Mesenchymal stem cell (in vitro differentiated cells and primary cell): ENCODE measurements at regions not wholly inside any gene's neighbourhood (a gene's known extent, or its start where the extent isn't known, plus 50 kb on each side); places are given as distances from the start of the nearest gene placed in this dataset.
"Not testable (repeated sequence)": the region's sequence is repeated elsewhere in the genome, so short reads cannot be mapped to it uniquely, and the experiment has no call there.

Experiments
- DNase-seq: peaks from one replicate; pipeline ENCODE4 v3.0.0-alpha.2; 2013
- H2AFZ ChIP-seq: one replicate; pipeline ENCODE4 v1.6.1; 2013; ENCODE audit warnings: low read depth, mild to moderate bottlenecking, control low read depth, inconsistent platforms, low read length, moderate library complexity
- H2AK5ac ChIP-seq: 2 replicates; pipeline ENCODE4 v1.6.1; 2013; ENCODE audit warnings: low read length, moderate library complexity, mild to moderate bottlenecking, inconsistent platforms; ENCODE audit not compliant: severe bottlenecking
- H2BK120ac ChIP-seq: one replicate; pipeline ENCODE4 v1.6.1; 2013; ENCODE audit warnings: low read depth, mild to moderate bottlenecking, inconsistent platforms, low read length, moderate library complexity
- H2BK12ac ChIP-seq, 2 experiments: one replicate each; pipeline ENCODE4 v1.6.1; 2013; ENCODE audit warnings: inconsistent platforms in 2 of 2, low read length in 2 of 2, mild to moderate bottlenecking in 2 of 2, moderate library complexity in 2 of 2, control low read depth in 1 of 2
- H2BK15ac ChIP-seq: one replicate; pipeline ENCODE4 v1.6.1; 2013; ENCODE audit warnings: mild to moderate bottlenecking, low read depth, inconsistent platforms; ENCODE audit not compliant: poor library complexity, severe bottlenecking
- H2BK5ac ChIP-seq: 2 replicates; pipeline ENCODE4 v1.6.1; 2013; ENCODE audit warnings: low read depth, mild to moderate bottlenecking, low read length, control low read depth, inconsistent platforms; ENCODE audit not compliant: poor library complexity, severe bottlenecking
- H3K14ac ChIP-seq, 2 experiments: one replicate each; pipeline ENCODE4 v1.6.1; 2013; ENCODE audit warnings: inconsistent platforms in 2 of 2, low read length in 2 of 2, control low read depth in 1 of 2, mild to moderate bottlenecking in 1 of 2, moderate library complexity in 1 of 2
- H3K18ac ChIP-seq, 2 experiments: one replicate each; pipeline ENCODE4 v1.6.1; 2013; ENCODE audit warnings: inconsistent platforms in 2 of 2, low read length in 2 of 2, control low read depth in 1 of 2, low read depth in 1 of 2, mild to moderate bottlenecking in 1 of 2
- H3K23ac ChIP-seq, 2 experiments: one replicate each; pipeline ENCODE4 v1.6.1; 2013; ENCODE audit warnings: inconsistent platforms in 2 of 2, low read length in 2 of 2, mild to moderate bottlenecking in 2 of 2, moderate library complexity in 2 of 2, control low read depth in 1 of 2
- H3K27ac ChIP-seq: 2 replicates; pipeline ENCODE4 v1.5.1; 2013; ENCODE audit warnings: mild to moderate bottlenecking, moderate library complexity, low read length, control low read depth, inconsistent platforms; ENCODE audit not compliant: poor library complexity, severe bottlenecking
- H3K27me3 ChIP-seq, 2 experiments: 2 replicates each; pipeline versions ENCODE4 v1.6.1 to v1.7.0; 2013; ENCODE audit warnings: low read length in 2 of 2, mild to moderate bottlenecking in 2 of 2, moderate library complexity in 2 of 2, control low read depth in 1 of 2, inconsistent platforms in 1 of 2; ENCODE audit not compliant: control insufficient read depth in 1 of 2, insufficient read depth in 1 of 2
- H3K36me3 ChIP-seq, 2 experiments: 2 replicates each; pipeline versions ENCODE4 v1.6.1 to v1.7.0; 2013; ENCODE audit warnings: low read length in 2 of 2, control low read depth in 1 of 2, inconsistent platforms in 1 of 2, low read depth in 1 of 2, mild to moderate bottlenecking in 1 of 2; ENCODE audit not compliant: insufficient read depth in 2 of 2, control insufficient read depth in 1 of 2
- H3K4ac ChIP-seq, 2 experiments: one replicate each; pipeline ENCODE4 v1.6.1; 2013; ENCODE audit warnings: inconsistent platforms in 2 of 2, low read length in 2 of 2, mild to moderate bottlenecking in 2 of 2, moderate library complexity in 2 of 2, control low read depth in 1 of 2, low read depth in 1 of 2
- H3K4me1 ChIP-seq: 2 replicates; pipeline ENCODE4 v1.6.1; 2013; ENCODE audit warnings: low read depth, low read length, control low read depth; ENCODE audit not compliant: control insufficient read depth, insufficient read depth
- H3K4me2 ChIP-seq: 2 replicates; pipeline ENCODE4 v1.6.1; 2013; ENCODE audit warnings: low read length, mild to moderate bottlenecking, inconsistent platforms; ENCODE audit not compliant: poor library complexity, severe bottlenecking
- H3K4me3 ChIP-seq, 2 experiments: 2 replicates each; pipeline versions ENCODE4 v1.5.1 to v1.7.0; 2013; ENCODE audit warnings: low read length in 2 of 2, mild to moderate bottlenecking in 2 of 2, control low read depth in 1 of 2, low read depth in 1 of 2; ENCODE audit not compliant: insufficient read depth in 1 of 2
- H3K79me1 ChIP-seq: replicated peaks from 2 replicates; pipeline ENCODE4 v1.6.1; 2013; ENCODE audit warnings: mild to moderate bottlenecking, control low read depth, low read length, inconsistent platforms; ENCODE audit not compliant: poor library complexity, severe bottlenecking
- H3K9ac ChIP-seq: 2 replicates; pipeline ENCODE4 v1.7.0; 2013; ENCODE audit warnings: mild to moderate bottlenecking, low read length, moderate library complexity
- H3K9me3 ChIP-seq: 2 replicates; pipeline ENCODE4 v1.7.0; 2013; ENCODE audit warnings: mild to moderate bottlenecking, low read length; ENCODE audit not compliant: control insufficient read depth
- H4K8ac ChIP-seq: one replicate; pipeline ENCODE4 v1.6.1; 2013; ENCODE audit warnings: inconsistent platforms, mild to moderate bottlenecking, low read length, moderate library complexity
- H4K91ac ChIP-seq: one replicate; pipeline ENCODE4 v1.6.1; 2013; ENCODE audit warnings: mild to moderate bottlenecking, low read length, inconsistent platforms
- WGBS: methylation state at CpG from one replicate; pipeline ENCODE4 v1.1.7; 2013; ENCODE audit warnings: mixed read lengths; 5-methylcytosine and 5-hydroxymethylcytosine counted together

DNA sequence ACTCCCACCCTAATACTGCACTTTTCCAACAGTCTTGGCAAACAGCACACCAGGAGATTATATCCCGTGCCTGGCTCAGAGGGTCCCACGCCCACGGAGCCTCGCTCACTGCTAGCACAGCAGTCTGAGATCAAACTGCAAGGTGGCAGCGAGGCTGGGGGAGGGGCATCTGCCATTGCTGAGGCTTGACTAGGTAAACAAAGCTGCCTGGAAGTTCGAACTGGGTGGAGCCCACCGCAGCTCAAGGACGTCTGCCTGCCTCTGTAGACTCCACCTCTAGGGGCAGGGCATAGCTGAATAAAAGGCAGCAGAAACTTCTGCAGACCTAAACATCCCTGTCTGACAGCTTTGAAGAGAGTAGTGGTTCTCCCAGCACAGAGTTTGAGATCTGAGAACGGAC is 401.9 kb upstream of the SLC30A5 start:
- H3K18ac ChIP-seq, H4K91ac ChIP-seq, H2AK5ac ChIP-seq, H2AFZ ChIP-seq, H3K23ac ChIP-seq, H3K9ac ChIP-seq, H3K79me1 ChIP-seq, H3K14ac ChIP-seq, H3K9me3 ChIP-seq, H3K4me1 ChIP-seq, H3K4ac ChIP-seq, H3K36me3 ChIP-seq, H3K27ac ChIP-seq, H3K4me3 ChIP-seq, H3K27me3 ChIP-seq, H3K4me2 ChIP-seq, H2BK120ac ChIP-seq, H2BK15ac ChIP-seq, H4K8ac ChIP-seq, H2BK12ac ChIP-seq, DNase-seq, H2BK5ac ChIP-seq: not testable (repeated sequence)
- WGBS = 92% methylated on average over 9 of the region's 9 CpGs

DNA sequence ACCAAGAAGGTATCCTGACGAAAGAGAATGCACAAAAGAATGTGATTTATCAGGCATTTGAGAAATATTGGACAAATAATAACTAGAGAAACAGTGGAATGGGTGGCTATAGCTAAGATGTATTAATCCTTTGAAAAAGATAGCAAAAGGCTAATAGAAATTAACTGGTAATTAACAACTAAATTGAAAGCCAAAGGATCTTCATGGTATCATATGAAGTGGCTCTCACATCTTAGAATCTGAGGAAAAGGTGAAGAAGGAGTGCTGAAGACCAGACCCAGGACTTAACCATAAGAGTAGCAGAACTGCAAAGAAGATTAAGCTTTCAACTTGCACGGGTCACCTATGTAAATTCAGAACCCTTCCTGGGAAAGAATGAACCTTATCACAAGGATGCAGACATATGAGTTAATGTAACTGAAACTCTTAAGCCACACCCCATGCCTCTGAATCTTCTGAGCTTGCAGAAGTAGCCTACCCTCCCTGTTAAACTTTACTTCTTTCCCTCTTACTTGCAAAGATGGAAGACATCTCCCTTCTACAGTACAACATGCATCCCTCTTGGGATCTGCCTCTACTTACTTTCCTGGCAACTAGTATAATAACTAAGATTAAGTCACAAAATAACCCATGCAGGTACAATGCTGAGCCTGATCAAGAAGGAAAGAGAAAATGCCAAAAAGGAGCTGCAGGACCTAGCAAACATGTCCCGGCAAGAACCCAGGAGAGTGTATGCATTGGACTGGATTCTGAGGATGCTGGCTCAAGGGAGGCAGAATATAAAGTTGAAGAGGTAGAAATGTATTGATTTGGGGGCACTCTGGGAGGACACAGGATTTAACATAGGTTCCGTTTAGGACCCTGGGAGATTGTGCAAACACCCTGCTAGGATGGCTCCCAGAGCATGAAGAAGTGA is 395.5 kb upstream of the SLC30A5 start:
- Histone ChIP-seq H2BK15ac (no peak overlapping the region), H3K23ac (no peak overlapping the region), H4K91ac (no peak overlapping the region), H3K4me3 (no peak overlapping the region), H2AFZ (no peak overlapping the region), H3K36me3 (no peaks in the 10 kb centered on the region), H3K4me1 (no peaks in the 10 kb centered on the region), H2BK120ac (no peak overlapping the region), H3K14ac (no peak overlapping the region), H4K8ac (no peak overlapping the region), H3K9me3 (no peaks in the 10 kb centered on the region), H3K4ac (no peak overlapping the region), H3K27ac (no peak overlapping the region), H3K79me1 (no peaks in the 10 kb centered on the region), H3K9ac (no peak overlapping the region), H3K18ac (no peak overlapping the region), H2AK5ac (no peak overlapping the region), H2BK12ac (no peak overlapping the region), H3K4me2 (no peak overlapping the region), H2BK5ac (no peak overlapping the region), H3K27me3 (no peaks in the 10 kb centered on the region)
- 90% methylated on average over 4 of the region's 4 CpGs for WGBS
- no peak for DNase-seq

DNA sequence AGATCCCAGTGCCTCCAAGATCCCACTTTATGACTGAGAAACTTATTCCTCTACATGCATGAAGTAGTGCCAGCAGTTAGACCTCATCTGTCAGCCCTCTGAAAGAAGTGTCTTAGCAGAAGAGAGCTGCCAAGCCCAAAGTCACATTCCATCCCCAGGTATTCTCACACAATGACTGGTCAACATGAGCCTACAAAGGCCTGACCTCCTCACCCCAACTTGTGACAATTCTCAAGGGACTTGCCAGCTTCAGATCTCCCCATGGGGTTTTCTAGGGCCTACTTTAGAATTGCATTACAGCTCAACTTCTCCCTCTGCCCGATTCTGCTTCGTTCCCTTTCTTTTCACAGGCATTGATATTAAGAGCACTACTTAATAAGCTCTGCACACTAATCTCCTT is 393.8 kb upstream of the SLC30A5 start:
- WGBS = 94% methylated on average over 2 of the region's 2 CpGs
- H3K14ac ChIP-seq = no peak overlapping the region
- H3K27ac ChIP-seq = no peak overlapping the region

DNA sequence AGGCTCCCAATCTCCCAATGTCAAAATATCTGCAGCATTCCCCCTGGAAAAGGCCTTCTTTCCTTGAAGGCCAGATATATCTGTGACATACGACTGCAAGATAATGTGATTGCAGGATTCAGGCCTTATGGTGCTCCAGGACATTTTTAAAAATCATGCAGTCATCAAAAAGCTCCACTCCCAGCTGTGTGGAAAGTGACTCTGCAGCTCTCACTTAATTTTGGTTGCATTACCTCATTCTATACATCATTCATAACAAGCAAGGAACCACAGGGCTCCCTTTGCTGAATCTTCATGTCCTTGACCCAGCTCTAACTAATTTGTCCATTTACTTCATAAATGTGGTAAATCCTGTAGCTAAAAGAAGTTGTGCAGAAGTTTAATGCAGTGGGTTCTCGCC is 386.2 kb upstream of the SLC30A5 start:
- DNase-seq = no peak
- Histone ChIP-seq H4K91ac (no peak overlapping the region), H2AFZ (no peak overlapping the region), H2BK5ac (no peak overlapping the region), H3K18ac (no peak overlapping the region), H3K4me2 (no peak overlapping the region), H3K27me3 (no peaks in the 10 kb centered on the region), H3K9me3 (no peaks in the 10 kb centered on the region), H3K14ac (no peak overlapping the region), H2BK120ac (no peak overlapping the region), H3K36me3 (no peaks in the 10 kb centered on the region), H3K4me3 (no peak overlapping the region), H3K27ac (no peak overlapping the region), H4K8ac (no peak overlapping the region), H3K9ac (no peak overlapping the region), H2AK5ac (no peak overlapping the region), H2BK15ac (no peak overlapping the region), H3K4me1 (peaks cover 2% of the 10 kb centered on the region), H3K23ac (no peak overlapping the region), H3K79me1 (no peaks in the 10 kb centered on the region), H2BK12ac (no peak overlapping the region), H3K4ac (no peak overlapping the region)
- 81% methylated on average over 1 of the region's 2 CpGs for WGBS

More for the DNA sequence above, 393.8 kb upstream of the SLC30A5 start:
- H3K18ac ChIP-seq = no peak overlapping the region
- DNase-seq = no peak
- H3K27me3 ChIP-seq = no peaks in the 10 kb centered on the region
- no peak overlapping the region for H2AK5ac ChIP-seq
- H3K4ac ChIP-seq = no peak overlapping the region
- H2BK12ac ChIP-seq = no peak overlapping the region
- H4K8ac ChIP-seq = no peak overlapping the region
- H3K4me1 ChIP-seq = no peaks in the 10 kb centered on the region
- no peaks in the 10 kb centered on the region for H3K79me1 ChIP-seq
- H2BK15ac ChIP-seq = no peak overlapping the region
- no peak overlapping the region for H2BK5ac ChIP-seq
- H2BK120ac ChIP-seq = no peak overlapping the region
- H3K23ac ChIP-seq = no peak overlapping the region
- H4K91ac ChIP-seq = no peak overlapping the region
- no peak overlapping the region for H3K9ac ChIP-seq
- no peaks in the 10 kb centered on the region for H3K36me3 ChIP-seq
- H2AFZ ChIP-seq = no peak overlapping the region
- no peak overlapping the region for H3K4me2 ChIP-seq
- H3K9me3 ChIP-seq = no peaks in the 10 kb centered on the region
- no peak overlapping the region for H3K4me3 ChIP-seq
